GOT3 (cell line): ENCODE measurements at regions not wholly inside any gene's neighbourhood (a gene's known extent, or its start where the extent isn't known, plus 50 kb on each side); places are given as distances from the start of the nearest gene placed in this dataset.

Experiments
- DNase-seq: peaks from one replicate; lab custom pipeline; 2025; ENCODE audit warnings: mixed read lengths; lab: John Stamatoyannopoulos, UW

GRCh38 chr5:82358457-82358856 lies 80.3 kb upstream of the RPS23 start:
- no peak for DNase-seq

- no peak for DNase-seq
Observed at GRCh38 chr5:82356808-82357671, 78.9 kb upstream of the RPS23 start.

GRCh38 chr5:82356021-82356420 lies 77.9 kb upstream of the RPS23 start:
- DNase-seq = no peak

GRCh38 chr5:82355496-82355895 lies 77.3 kb upstream of the RPS23 start:
- DNase-seq = no peak

- DNase-seq = no peak
Observed at GRCh38 chr5:82355053-82355452, 76.9 kb upstream of the RPS23 start.

- no peak for DNase-seq
Observed at GRCh38 chr5:82354543-82354942, 76.4 kb upstream of the RPS23 start.

GRCh38 chr5:82353522-82353921 lies 75.4 kb upstream of the RPS23 start:
- no peak for DNase-seq

- DNase-seq = no peak
Observed at GRCh38 chr5:82352146-82352791, 74.1 kb upstream of the RPS23 start.

- DNase-seq = no peak
Observed at GRCh38 chr5:82351754-82352145, 73.6 kb upstream of the RPS23 start.

GRCh38 chr5:82351297-82351696 lies 73.1 kb upstream of the RPS23 start:
- no peak for DNase-seq

GRCh38 chr5:82349652-82350051 lies 71.5 kb upstream of the RPS23 start:
- no peak for DNase-seq

- no peak for DNase-seq
Observed at GRCh38 chr5:82348784-82349425, 70.8 kb upstream of the RPS23 start.

- DNase-seq = no peak
Observed at GRCh38 chr5:82347201-82347865, 69.2 kb upstream of the RPS23 start.

GRCh38 chr5:82346399-82347165 lies 68.4 kb upstream of the RPS23 start:
- no peak for DNase-seq

- DNase-seq = no peak
Observed at GRCh38 chr5:82345108-82345507, 67.0 kb upstream of the RPS23 start.

GRCh38 chr5:82341325-82341724 lies 63.2 kb upstream of the RPS23 start:
- DNase-seq = no peak

- DNase-seq = no peak
Observed at GRCh38 chr5:82340799-82341198, 62.6 kb upstream of the RPS23 start.

GRCh38 chr5:82339792-82340191 lies 61.6 kb upstream of the RPS23 start:
- no peak for DNase-seq

- no peak for DNase-seq
Observed at GRCh38 chr5:82338771-82339373, 60.7 kb upstream of the RPS23 start.

GRCh38 chr5:82336959-82337351 lies 58.8 kb upstream of the RPS23 start:
- no peak for DNase-seq

GRCh38 chr5:82336226-82336958 lies 58.2 kb upstream of the RPS23 start:
- no peak for DNase-seq
